Nephron (organoid): ENCODE measurements at regions not wholly inside any gene's neighbourhood (a gene's known extent, or its start where the extent isn't known, plus 50 kb on each side); places are given as distances from the start of the nearest gene placed in this dataset.

Experiments used
- H3K27ac Mint-ChIP-seq, 3 experiments: 2 replicates each; pipeline ENCODE4 v1.8.0; 2020; ENCODE audit warnings: mixed read lengths in 3 of 3, mild to moderate bottlenecking in 2 of 3, moderate library complexity in 1 of 3
- H3K27me3 Mint-ChIP-seq: 2 replicates; pipeline ENCODE4 v1.8.0; 2021; ENCODE audit warnings: low read depth, mild to moderate bottlenecking, moderate library complexity, mixed read lengths
- H3K36me3 Mint-ChIP-seq: 2 replicates; pipeline ENCODE4 v1.8.0; 2020; ENCODE audit warnings: low read depth, mixed read lengths
- H3K4me1 Mint-ChIP-seq: 2 replicates; pipeline ENCODE4 v1.8.0; 2020; ENCODE audit warnings: mixed read lengths
- H3K4me3 Mint-ChIP-seq, 3 experiments: 2 replicates each; pipeline ENCODE4 v1.8.0; 2020; ENCODE audit warnings: mild to moderate bottlenecking in 3 of 3, mixed read lengths in 3 of 3, moderate library complexity in 2 of 3
- H3K9me3 Mint-ChIP-seq: 2 replicates; pipeline ENCODE4 v1.8.0; 2020; ENCODE audit warnings: mixed read lengths
- CTCF ChIP-seq, 3 experiments: fragments of 200-600 bp; sonication (generic); IDR thresholded peaks; one replicate each; pipeline ENCODE4 v1.5.0; 2021; ENCODE audit warnings: antibody characterized with exemption in 3 of 3; ENCODE audit not compliant: unreplicated experiment in 3 of 3

- Mint-ChIP-seq H3K9me3 (no peaks in the 10 kb centered on the region), H3K27ac (no peak overlapping the region), H3K27me3 (no peaks in the 10 kb centered on the region), H3K36me3 (peaks cover 23% of the 10 kb centered on the region), H3K4me3 (no peak overlapping the region), H3K4me1 (no peaks in the 10 kb centered on the region)
- TF ChIP-seq CTCF (IDR thresholded peaks at IDR 0.05; ENCODE audit: unreplicated experiment in 3 of 3): no peak
Measured at GRCh38 chr2:186433040-186433439, 53.0 kb upstream of the ZC3H15 start.

GRCh38 chr2:186433777-186434432 is 52.2 kb upstream of the ZC3H15 start:
- Mint-ChIP-seq H3K4me3 (no peak overlapping the region), H3K9me3 (peaks cover 7% of the 10 kb centered on the region), H3K4me1 (no peaks in the 10 kb centered on the region), H3K27me3 (no peaks in the 10 kb centered on the region), H3K27ac (no peak overlapping the region), H3K36me3 (peaks cover 30% of the 10 kb centered on the region)
- no peak for TF ChIP-seq CTCF (IDR thresholded peaks at IDR 0.05; ENCODE audit: unreplicated experiment in 3 of 3)
